DND-41 (cell line): ENCODE measurements at regions not wholly inside any gene's neighbourhood (a gene's known extent, or its start where the extent isn't known, plus 50 kb on each side); places are given as distances from the start of the nearest gene placed in this dataset.

ENCODE experiments used
- ATAC-seq: fragments of 200-7000 bp; cut with Tn5 transposase; 3 replicates; pipeline ENCODE4 v1.9.1; 2021; ENCODE audit warnings: low read depth; ENCODE audit not compliant: insufficient read depth
- DNase-seq: peaks from one replicate; pipeline ENCODE4 v3.0.0-alpha.2; 2020
- H2AFZ ChIP-seq: 2 replicates; pipeline ENCODE4 v1.6.0; 2012; ENCODE audit warnings: low read depth, low read length
- H3K27ac ChIP-seq: 2 replicates; pipeline ENCODE4 v1.5.1; 2012; ENCODE audit warnings: low read length, inconsistent platforms
- H3K27me3 ChIP-seq: fragments of 200-600 bp; sonication (generic); 2 replicates; pipeline ENCODE4 v1.6.0; 2012; ENCODE audit warnings: low read length, mild to moderate bottlenecking, inconsistent platforms; ENCODE audit not compliant: insufficient read depth, poor library complexity
- H3K36me3 ChIP-seq: 2 replicates; pipeline ENCODE4 v1.5.1; 2012; ENCODE audit warnings: low read length, inconsistent platforms; ENCODE audit not compliant: insufficient read depth
- H3K4me1 ChIP-seq: 2 replicates; pipeline ENCODE4 v1.5.1; 2012; ENCODE audit warnings: mild to moderate bottlenecking, low read length; ENCODE audit not compliant: insufficient read depth
- H3K4me2 ChIP-seq: 2 replicates; pipeline ENCODE4 v1.6.0; 2012; ENCODE audit warnings: mild to moderate bottlenecking, moderate library complexity, low read length, inconsistent platforms; ENCODE audit not compliant: insufficient read depth
- H3K4me3 ChIP-seq, 2 experiments: fragments of 200-600 bp in 1 of 2; shearing (Covaris generic) in 1 of 2; 2 replicates each; pipeline ENCODE4 v1.5.1; 2012 to 2016; ENCODE audit warnings: inconsistent platforms in 2 of 2, low read length in 2 of 2, mild to moderate bottlenecking in 2 of 2, low read depth in 1 of 2, moderate library complexity in 1 of 2
- H3K79me2 ChIP-seq: 2 replicates; pipeline ENCODE4 v1.6.0; 2012; ENCODE audit warnings: low read length, inconsistent platforms; ENCODE audit not compliant: insufficient read depth
- H3K9ac ChIP-seq: 2 replicates; pipeline ENCODE4 v1.6.0; 2012; ENCODE audit warnings: low read depth, mild to moderate bottlenecking, inconsistent platforms, low read length, moderate library complexity
- H3K9me3 ChIP-seq: 2 replicates; pipeline ENCODE4 v1.5.1; 2012; ENCODE audit warnings: low read length, moderate library complexity, mild to moderate bottlenecking, inconsistent platforms; ENCODE audit not compliant: insufficient read depth, severe bottlenecking
- H4K20me1 ChIP-seq: 2 replicates; pipeline ENCODE4 v1.6.0; 2012; ENCODE audit warnings: low read length; ENCODE audit not compliant: insufficient read depth
- EZH2 ChIP-seq: IDR thresholded peaks from 3 replicates; pipeline ENCODE4 v1.6.1; 2012; ENCODE audit warnings: borderline replicate concordance, low read depth, mild to moderate bottlenecking, moderate library complexity, low read length, inconsistent platforms; ENCODE audit not compliant: severe bottlenecking
- TF ChIP-seq, protein P1 (sequence below): IDR thresholded peaks from 2 replicates; pipeline ENCODE4 v1.5.1; 2012; ENCODE audit warnings: borderline replicate concordance, low read length, moderate library complexity, mild to moderate bottlenecking; ENCODE audit not compliant: poor library complexity, severe bottlenecking; ENCODE audit errors: extremely low read depth

GRCh38 chr9:81112627-81113452 lies 576.5 kb downstream of the TLE1 start:
- Histone ChIP-seq H2AFZ (peak overlapping the region; percentile 40; the same call in 1 of the 2 replicates), H3K27ac (peak overlapping the region; percentile 85), H3K36me3 (no peaks in the 10 kb centered on the region), H3K4me1 (peaks cover 27% of the 10 kb centered on the region), H4K20me1 (no peaks in the 10 kb centered on the region), H3K79me2 (no peaks in the 10 kb centered on the region), H3K27me3 (no peaks in the 10 kb centered on the region), H3K9me3 (no peaks in the 10 kb centered on the region), H3K4me3 (peak overlapping the region in 1 of 2 experiments; percentile 45; a peak in 2 of 4 replicates), H3K4me2 (peak overlapping the region; percentile 65), H3K9ac (peak overlapping the region; percentile 41)
- TF ChIP-seq, protein P1, sequence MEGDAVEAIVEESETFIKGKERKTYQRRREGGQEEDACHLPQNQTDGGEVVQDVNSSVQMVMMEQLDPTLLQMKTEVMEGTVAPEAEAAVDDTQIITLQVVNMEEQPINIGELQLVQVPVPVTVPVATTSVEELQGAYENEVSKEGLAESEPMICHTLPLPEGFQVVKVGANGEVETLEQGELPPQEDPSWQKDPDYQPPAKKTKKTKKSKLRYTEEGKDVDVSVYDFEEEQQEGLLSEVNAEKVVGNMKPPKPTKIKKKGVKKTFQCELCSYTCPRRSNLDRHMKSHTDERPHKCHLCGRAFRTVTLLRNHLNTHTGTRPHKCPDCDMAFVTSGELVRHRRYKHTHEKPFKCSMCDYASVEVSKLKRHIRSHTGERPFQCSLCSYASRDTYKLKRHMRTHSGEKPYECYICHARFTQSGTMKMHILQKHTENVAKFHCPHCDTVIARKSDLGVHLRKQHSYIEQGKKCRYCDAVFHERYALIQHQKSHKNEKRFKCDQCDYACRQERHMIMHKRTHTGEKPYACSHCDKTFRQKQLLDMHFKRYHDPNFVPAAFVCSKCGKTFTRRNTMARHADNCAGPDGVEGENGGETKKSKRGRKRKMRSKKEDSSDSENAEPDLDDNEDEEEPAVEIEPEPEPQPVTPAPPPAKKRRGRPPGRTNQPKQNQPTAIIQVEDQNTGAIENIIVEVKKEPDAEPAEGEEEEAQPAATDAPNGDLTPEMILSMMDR, result no peak
- TF ChIP-seq EZH2, result no peak
- no peak for DNase-seq
- no peak for ATAC-seq

DNA sequence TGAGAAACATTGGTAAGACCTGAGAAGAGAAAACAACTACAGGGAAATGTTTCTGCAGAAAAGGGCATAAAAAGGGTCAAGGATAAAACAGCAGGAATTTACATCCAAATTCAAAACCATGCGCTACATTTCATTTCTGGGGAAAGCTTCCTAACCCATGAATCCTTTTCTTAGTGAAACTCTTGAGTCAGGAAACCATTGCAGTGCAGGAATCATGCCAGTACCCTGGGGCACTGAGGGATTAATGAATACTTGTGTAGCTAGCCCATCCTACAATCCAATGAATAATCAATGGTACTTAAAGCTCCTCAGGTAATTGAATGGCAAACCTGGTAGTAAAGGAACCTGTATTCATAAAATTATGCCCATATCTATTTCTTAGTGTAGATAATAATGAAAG lies 580.5 kb downstream of the TLE1 start:
- Histone ChIP-seq H3K9ac (no peak overlapping the region), H3K9me3 (no peaks in the 10 kb centered on the region), H3K79me2 (no peaks in the 10 kb centered on the region), H3K27ac (no peak overlapping the region), H3K36me3 (no peaks in the 10 kb centered on the region), H3K4me2 (no peak overlapping the region), H3K4me3 (no peak overlapping the region), H3K4me1 (peaks cover 18% of the 10 kb centered on the region), H4K20me1 (no peaks in the 10 kb centered on the region), H3K27me3 (no peaks in the 10 kb centered on the region), H2AFZ (no peak overlapping the region)
- DNase-seq (no peak), ATAC-seq (no peak)
- no peak for TF ChIP-seq EZH2
- TF ChIP-seq, protein P1, result no peak

DNA sequence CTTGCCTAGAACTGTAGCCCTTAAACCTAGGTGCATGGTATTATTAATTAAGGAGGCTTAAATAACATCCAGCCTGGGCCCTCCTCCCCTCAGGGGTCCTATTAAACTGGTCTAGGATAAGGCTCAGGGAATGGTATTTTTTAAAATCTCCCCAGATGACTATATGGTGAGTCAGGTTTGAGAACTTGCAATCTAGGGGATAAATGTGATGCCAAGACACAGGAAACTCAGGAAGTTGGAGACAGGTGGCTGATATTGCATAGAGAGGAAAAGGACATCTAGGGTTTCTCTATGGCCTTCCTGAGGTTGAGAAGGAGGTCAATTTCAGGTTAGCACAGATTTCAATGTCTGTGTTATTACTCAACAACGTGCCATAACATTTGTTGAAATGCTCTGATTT lies 581.0 kb downstream of the TLE1 start:
- H3K4me3 ChIP-seq, result no peak overlapping the region
- H3K27ac ChIP-seq, result no peak overlapping the region
- H3K9me3 ChIP-seq, result no peaks in the 10 kb centered on the region
- H3K9ac ChIP-seq, result no peak overlapping the region
- peaks cover 15% of the 10 kb centered on the region for H3K4me1 ChIP-seq
- H3K27me3 ChIP-seq, result no peaks in the 10 kb centered on the region
- no peak for DNase-seq
- H3K79me2 ChIP-seq, result no peaks in the 10 kb centered on the region
- H3K36me3 ChIP-seq, result no peaks in the 10 kb centered on the region
- no peak for ATAC-seq
- no peaks in the 10 kb centered on the region for H4K20me1 ChIP-seq
- no peak overlapping the region for H3K4me2 ChIP-seq
- no peak overlapping the region for H2AFZ ChIP-seq
- TF ChIP-seq EZH2, result no peak
- TF ChIP-seq, protein P1, result no peak
